ENCODE measurements at regions not wholly inside any gene's neighbourhood (a gene's known extent, or its start where the extent isn't known, plus 50 kb on each side); places are given as distances from the start of the nearest gene placed in this dataset.

DNA sequence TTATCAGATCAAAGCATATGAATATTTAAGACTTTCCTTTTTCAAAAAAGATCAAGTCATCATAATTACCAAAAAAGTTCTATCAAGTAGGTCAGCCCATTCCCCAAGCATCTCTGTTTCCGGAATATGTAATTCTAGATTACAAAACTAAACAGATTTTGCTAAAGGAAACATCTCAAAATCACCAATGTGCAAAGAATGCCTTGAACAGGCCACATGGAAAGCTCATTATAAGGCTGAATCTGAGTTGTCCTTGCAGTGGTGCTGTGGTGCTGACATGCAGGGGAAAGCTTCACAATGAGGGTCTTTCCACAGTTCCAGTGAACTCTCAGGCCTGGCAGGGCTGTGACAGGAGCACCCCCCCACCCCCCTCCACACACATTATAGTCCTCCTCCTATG lies 240.9 kb downstream of the OMA1 start:
- ChIA-PET POLR2A (no interaction called here), CTCF (interaction anchor here (1.5 kb wide), 1 partner anchor 10 kb away, joined by 3 read pairs; no protein-coding TSS in a partner anchor)
- no peak for DNase-seq (ENCODE audit: extremely low spot score)
- TF ChIP-seq, protein P1, sequence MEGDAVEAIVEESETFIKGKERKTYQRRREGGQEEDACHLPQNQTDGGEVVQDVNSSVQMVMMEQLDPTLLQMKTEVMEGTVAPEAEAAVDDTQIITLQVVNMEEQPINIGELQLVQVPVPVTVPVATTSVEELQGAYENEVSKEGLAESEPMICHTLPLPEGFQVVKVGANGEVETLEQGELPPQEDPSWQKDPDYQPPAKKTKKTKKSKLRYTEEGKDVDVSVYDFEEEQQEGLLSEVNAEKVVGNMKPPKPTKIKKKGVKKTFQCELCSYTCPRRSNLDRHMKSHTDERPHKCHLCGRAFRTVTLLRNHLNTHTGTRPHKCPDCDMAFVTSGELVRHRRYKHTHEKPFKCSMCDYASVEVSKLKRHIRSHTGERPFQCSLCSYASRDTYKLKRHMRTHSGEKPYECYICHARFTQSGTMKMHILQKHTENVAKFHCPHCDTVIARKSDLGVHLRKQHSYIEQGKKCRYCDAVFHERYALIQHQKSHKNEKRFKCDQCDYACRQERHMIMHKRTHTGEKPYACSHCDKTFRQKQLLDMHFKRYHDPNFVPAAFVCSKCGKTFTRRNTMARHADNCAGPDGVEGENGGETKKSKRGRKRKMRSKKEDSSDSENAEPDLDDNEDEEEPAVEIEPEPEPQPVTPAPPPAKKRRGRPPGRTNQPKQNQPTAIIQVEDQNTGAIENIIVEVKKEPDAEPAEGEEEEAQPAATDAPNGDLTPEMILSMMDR (IDR thresholded peaks at IDR 0.05; ENCODE audit: control extremely low read depth, extremely low read depth, low read depth, missing control alignments): no peak

DNA sequence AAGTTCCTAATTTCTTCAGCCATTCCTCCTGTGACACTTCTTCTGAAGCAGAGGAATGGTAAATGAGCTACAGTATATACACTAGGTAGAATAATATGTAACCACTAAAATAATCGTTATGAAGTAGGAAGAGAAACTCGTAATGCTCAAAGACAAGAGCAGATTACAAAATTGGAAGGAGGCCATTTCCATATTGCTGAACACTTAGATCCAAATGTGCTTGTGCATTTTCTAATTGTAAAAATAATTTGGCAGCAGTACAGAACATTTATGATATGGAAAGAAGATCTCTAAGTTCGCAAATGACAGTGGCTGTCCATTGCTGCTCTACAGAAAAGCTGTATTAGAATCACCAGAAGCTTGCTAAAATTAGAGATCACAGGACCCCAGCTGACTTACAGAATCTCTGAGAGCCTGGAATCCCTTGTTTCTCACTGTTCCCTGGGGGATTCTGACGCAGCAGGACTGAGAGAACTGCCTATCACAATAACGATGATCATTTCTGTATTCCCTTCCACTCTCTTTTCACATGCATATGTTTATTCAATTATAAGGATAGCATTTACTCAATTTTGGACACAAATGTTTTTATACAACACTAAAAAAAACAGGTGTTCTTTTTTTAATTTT lies 242.1 kb downstream of the OMA1 start:
- ChIA-PET POLR2A (no interaction called here), CTCF (no interaction called here)
- TF ChIP-seq, protein P1 (IDR thresholded peaks at IDR 0.05; ENCODE audit: control extremely low read depth, extremely low read depth, low read depth, missing control alignments): no peak
- no peak for DNase-seq (ENCODE audit: extremely low spot score)

DNA sequence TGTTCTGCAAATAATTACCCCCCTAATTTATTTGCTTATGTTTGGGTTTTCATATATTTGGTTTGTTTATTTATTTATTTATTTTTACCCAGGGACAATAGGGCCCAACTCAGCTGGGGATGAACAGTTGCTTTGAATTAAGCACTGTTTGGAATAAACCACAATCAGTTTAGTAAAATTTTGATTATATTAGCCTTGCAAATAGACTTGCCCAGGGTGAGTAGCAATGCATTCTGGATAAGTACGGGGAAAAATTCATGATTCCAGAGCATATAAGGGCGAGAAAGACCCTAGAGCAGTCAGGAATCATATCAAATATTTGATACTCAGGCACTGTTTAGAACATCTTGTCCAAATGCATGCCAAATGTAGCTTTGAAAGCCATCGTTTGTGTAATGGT lies 242.7 kb downstream of the OMA1 start:
- ChIA-PET CTCF (no interaction called here), POLR2A (no interaction called here)
- TF ChIP-seq, protein P1 (IDR thresholded peaks at IDR 0.05; ENCODE audit: control extremely low read depth, extremely low read depth, low read depth, missing control alignments): no peak
- no peak for DNase-seq (ENCODE audit: extremely low spot score)

DNA sequence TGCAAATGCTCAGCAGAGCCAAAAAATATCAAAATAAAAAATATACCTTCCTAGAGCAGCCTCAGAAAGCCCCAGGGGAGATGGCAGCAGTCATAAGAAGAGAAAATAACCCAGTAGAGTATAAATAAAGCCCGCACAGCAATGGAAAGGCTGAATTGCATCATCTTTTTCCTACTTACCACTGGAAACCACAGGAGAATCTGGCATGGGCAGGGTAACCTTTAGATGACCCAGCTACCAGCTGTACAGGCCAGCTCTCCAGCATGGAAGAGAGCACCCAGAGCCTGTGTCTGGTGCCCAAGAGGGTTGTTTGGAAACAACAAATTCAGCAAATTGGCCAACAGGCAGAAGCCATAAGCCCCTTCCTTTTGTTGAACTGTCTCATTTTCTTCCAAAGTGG lies 253.1 kb downstream of the OMA1 start:
- DNase-seq (ENCODE audit: extremely low spot score): no peak
- TF ChIP-seq, protein P1 (IDR thresholded peaks at IDR 0.05; ENCODE audit: control extremely low read depth, extremely low read depth, low read depth, missing control alignments): no peak
- ChIA-PET CTCF (interaction anchor here (1.0 kb wide), 1 partner anchor 37 kb away, joined by 3 read pairs; no protein-coding TSS in a partner anchor), POLR2A (no interaction called here)

DNA sequence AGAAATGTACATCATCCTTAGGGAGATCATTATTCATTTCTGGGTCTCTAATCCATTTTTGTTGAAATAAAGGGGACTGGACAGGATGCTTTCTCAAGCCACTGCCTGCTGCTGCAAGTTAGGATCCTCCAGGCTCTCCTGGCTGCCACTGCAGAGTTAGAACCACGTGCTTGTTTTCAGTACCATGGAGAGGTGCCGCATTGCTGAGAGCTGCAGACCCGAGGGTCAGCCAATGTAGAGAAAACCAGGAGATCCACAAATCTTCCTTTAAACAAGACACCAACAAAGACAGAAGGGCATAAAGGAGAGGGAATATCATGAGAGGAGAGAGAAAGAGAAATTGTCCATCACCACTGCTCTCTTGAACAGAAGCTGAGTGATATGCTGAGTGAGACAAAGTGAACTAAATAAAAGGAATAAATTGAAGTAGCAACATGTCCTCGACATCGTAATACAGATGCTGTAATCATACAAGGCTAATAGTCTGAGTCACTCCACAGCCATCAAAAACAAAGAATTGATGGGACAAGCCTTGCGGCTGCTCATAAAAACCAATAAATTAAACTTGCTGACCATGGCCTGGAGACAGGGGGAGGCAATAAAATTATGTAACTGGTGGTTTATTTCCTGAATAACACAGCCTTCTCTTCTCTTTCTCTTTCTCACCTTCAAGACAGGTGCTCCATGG lies 255.7 kb downstream of the OMA1 start:
- ChIA-PET POLR2A (no interaction called here), CTCF (interaction anchor here (1.0 kb wide), 1 partner anchor 9 kb away, joined by 3 read pairs; no protein-coding TSS in a partner anchor)
- DNase-seq (ENCODE audit: extremely low spot score): no peak

DNA sequence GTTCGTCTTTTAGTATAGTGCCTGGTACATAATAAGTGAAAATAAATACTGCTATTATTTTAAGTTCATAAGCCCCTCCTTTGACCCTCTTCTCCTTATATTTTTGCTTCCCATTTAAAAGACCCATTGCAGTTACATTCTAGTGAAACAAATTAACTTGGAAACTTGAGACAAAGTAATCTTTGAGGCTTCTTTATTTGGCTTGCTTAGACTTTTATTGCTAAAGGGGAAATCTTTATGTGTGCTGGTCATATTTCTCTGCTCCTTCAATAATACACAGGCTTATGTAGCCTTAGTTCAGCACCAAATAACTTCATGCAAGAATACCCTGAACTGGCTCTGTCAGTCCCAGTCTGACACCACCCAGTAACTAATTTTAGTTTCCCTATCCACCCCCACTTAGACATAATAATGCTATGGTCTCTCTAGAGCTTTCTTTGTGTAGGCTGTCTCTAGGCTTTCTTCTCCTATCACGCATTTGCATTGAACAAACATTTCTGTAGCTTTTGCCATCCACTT lies 257.8 kb downstream of the OMA1 start:
- POLR2A ChIA-PET: no interaction called here
- TF ChIP-seq, protein P1 (IDR thresholded peaks at IDR 0.05; ENCODE audit: control extremely low read depth, extremely low read depth, low read depth, missing control alignments): no peak
- CTCF ChIA-PET: no interaction called here
- DNase-seq (ENCODE audit: extremely low spot score): no peak

More for the DNA sequence above, 255.7 kb downstream of the OMA1 start:
- TF ChIP-seq, protein P1 (IDR thresholded peaks at IDR 0.05; ENCODE audit: control extremely low read depth, extremely low read depth, low read depth, missing control alignments): no peak

Data from GM10248 (cell line).